ENCODE measurements at regions not wholly inside any gene's neighbourhood (a gene's known extent, or its start where the extent isn't known, plus 50 kb on each side); places are given as distances from the start of the nearest gene placed in this dataset.

GRCh38 chr2:180927030-180927686 lies 53.2 kb upstream of the UBE2E3 start:
- H3K4me3 Mint-ChIP-seq = no peak overlapping the region
- no peak for ATAC-seq
- CTCF ChIA-PET = no interaction called here

DNA sequence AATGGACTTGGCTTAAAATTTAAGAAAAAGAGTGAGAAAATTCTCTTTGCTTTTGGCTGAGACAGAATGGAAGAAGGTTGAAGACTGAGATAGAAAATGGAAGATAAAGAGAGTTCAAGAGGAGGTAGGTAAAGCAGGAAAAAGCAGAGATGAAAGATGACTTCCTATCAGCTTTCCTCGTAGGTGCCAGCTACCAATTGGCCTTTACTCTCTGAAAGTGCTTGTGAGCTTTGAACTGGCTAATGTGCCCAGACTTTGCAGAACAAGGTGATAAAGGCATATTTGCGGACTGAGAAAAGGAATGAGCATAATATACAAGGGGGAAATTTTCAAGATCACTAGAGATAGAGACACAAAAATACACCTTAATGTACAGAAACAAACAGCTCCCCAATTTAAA lies 54.7 kb upstream of the UBE2E3 start:
- Mint-ChIP-seq H3K4me3 (no peak overlapping the region), H3K27me3 (peaks cover 9% of the 10 kb centered on the region), H3K4me1 (no peaks in the 10 kb centered on the region), H3K36me3 (ENCODE audit: low read depth) (no peaks in the 10 kb centered on the region), H3K9me3 (ENCODE audit: low read depth) (no peaks in the 10 kb centered on the region), H3K27ac (no peak overlapping the region)
- intact Hi-C loops (cut with DNase I, micrococcal nuclease) = no loop called here
- ChIA-PET POLR2A (interaction anchor here (0.6 kb wide), 1 partner anchor 54 kb away, joined by 3 read pairs; no protein-coding TSS in a partner anchor), CTCF (no interaction called here)
- DNase-seq (no peak), ATAC-seq (no peak)

More at GRCh38 chr2:180927030-180927686, 53.2 kb upstream of the UBE2E3 start:
- H3K36me3 Mint-ChIP-seq (ENCODE audit: low read depth) = no peaks in the 10 kb centered on the region
- H3K9me3 Mint-ChIP-seq (ENCODE audit: low read depth) = no peaks in the 10 kb centered on the region
- DNase-seq = no peak
- no peaks in the 10 kb centered on the region for H3K4me1 Mint-ChIP-seq
- peaks cover 8% of the 10 kb centered on the region for H3K27me3 Mint-ChIP-seq
- POLR2A ChIA-PET = no interaction called here
- H3K27ac Mint-ChIP-seq = no peak overlapping the region
- intact Hi-C loops (cut with DNase I, micrococcal nuclease) = no loop called here

GRCh38 chr2:180924063-180924462 lies 56.3 kb upstream of the UBE2E3 start:
- no peaks in the 10 kb centered on the region for H3K4me1 Mint-ChIP-seq
- H3K9me3 Mint-ChIP-seq (ENCODE audit: low read depth) = no peaks in the 10 kb centered on the region
- ChIA-PET CTCF (interaction anchor here (0.6 kb wide), 1 partner anchor 895 kb away, joined by 3 read pairs; no protein-coding TSS in a partner anchor), POLR2A (no interaction called here)
- no peak overlapping the region for H3K27ac Mint-ChIP-seq
- no peaks in the 10 kb centered on the region for H3K36me3 Mint-ChIP-seq (ENCODE audit: low read depth)
- peaks cover 13% of the 10 kb centered on the region for H3K27me3 Mint-ChIP-seq
- DNase-seq (no peak), ATAC-seq (no peak)
- no peak overlapping the region for H3K4me3 Mint-ChIP-seq
- intact Hi-C loops (cut with DNase I, micrococcal nuclease) = no loop called here

DNA sequence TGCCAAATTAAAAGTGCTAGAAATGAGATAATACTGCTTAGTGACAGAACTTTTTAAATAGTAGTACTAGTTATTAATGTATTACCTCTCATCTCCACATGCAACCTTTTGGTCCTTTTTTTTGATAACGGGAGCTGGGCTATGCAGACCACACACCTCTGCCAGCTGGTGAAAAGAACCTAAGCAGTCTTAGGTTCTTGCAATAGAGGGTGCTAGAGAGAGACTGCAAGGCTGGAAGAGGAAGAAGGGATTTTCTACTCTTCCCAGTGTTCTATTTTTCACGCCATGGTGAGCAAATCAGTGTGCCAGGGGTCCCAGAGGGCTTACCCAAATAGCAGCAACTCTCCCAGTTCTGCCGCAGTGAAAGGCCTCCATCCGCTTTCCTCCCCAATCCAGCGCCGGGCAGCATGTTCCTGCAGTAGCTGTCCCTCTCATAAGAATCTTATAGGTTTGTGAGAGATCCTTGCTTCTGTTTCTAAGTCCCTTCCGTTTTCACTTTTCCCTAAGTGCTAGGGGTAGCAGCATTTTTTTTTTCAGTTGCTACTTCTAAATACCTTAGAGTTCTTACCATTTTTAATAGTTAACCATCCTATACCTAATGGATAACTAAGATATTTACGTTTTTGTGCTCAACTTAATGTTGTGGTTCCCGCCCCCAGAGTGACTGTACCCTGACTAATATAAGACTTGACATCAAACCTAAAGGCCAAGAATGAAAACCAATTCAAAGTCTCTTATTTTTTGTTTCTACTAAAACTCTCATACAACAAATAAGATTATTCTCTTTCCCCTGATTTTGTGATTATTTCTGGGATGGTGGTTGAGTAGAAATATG lies 69.4 kb upstream of the UBE2E3 start:
- intact Hi-C loops (cut with DNase I, micrococcal nuclease) = no loop called here
- Mint-ChIP-seq H3K36me3 (ENCODE audit: low read depth) (no peaks in the 10 kb centered on the region), H3K27me3 (peaks cover 6% of the 10 kb centered on the region), H3K9me3 (ENCODE audit: low read depth) (no peaks in the 10 kb centered on the region), H3K27ac (no peak overlapping the region), H3K4me3 (no peak overlapping the region), H3K4me1 (no peaks in the 10 kb centered on the region)
- no peak for ATAC-seq
- no peak for DNase-seq
- ChIA-PET CTCF (interaction anchor here (1.1 kb wide), 1 partner anchor 9 kb away, joined by 3 read pairs; no protein-coding TSS in a partner anchor), POLR2A (no interaction called here)

DNA sequence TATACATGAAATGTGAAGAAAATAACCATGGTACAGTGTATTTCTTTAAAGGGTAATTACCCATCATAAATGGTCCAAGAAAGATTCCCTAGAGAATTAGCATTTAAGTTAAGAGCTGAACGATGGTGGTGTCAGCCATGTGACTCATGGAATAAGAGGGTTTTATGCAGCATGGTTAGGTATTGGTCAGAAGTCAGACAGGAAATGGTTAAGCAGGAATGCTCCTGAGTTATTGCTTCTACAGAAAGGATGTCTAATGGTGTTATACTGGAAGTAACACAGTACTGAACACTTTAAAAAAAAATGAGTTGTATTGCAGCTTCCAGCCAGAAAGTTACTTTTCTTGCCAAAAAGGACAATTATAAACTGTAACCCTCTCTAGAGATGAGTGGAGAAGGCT lies 72.7 kb upstream of the UBE2E3 start:
- no peaks in the 10 kb centered on the region for H3K36me3 Mint-ChIP-seq (ENCODE audit: low read depth)
- H3K4me1 Mint-ChIP-seq = no peaks in the 10 kb centered on the region
- DNase-seq (no peak), ATAC-seq (no peak)
- ChIA-PET POLR2A (no interaction called here), CTCF (no interaction called here)
- H3K27ac Mint-ChIP-seq = no peak overlapping the region
- intact Hi-C loops (cut with DNase I, micrococcal nuclease) = no loop called here
- H3K9me3 Mint-ChIP-seq (ENCODE audit: low read depth) = no peaks in the 10 kb centered on the region
- no peak overlapping the region for H3K4me3 Mint-ChIP-seq
- H3K27me3 Mint-ChIP-seq = peaks cover 10% of the 10 kb centered on the region

DNA sequence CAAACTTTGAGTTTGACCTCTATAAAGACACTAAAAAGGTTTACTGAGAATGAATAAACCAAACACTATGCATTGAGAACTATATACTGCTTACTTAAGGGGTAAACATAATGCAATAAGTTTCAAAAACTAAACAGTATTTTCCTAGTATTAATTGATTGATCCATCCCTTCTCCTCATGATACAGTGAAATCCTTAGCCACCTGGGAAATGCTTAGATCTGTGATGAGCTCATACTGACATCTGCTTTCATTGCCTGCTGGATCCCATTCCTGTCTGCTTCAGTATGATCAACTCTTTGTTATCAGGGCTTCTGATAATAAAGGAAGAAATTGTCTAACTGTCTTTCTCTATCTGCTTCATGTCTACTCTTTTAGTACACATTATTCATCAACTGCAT lies 74.9 kb upstream of the UBE2E3 start:
- peaks cover 13% of the 10 kb centered on the region for H3K27me3 Mint-ChIP-seq
- H3K9me3 Mint-ChIP-seq (ENCODE audit: low read depth) = no peaks in the 10 kb centered on the region
- no peaks in the 10 kb centered on the region for H3K4me1 Mint-ChIP-seq
- POLR2A ChIA-PET = no interaction called here
- CTCF ChIA-PET = interaction anchor here (0.6 kb wide), 1 partner anchor 31 kb away, joined by 3 read pairs; no protein-coding TSS in a partner anchor
- intact Hi-C loops (cut with DNase I, micrococcal nuclease) = no loop called here
- ATAC-seq (no peak), DNase-seq (no peak)
- no peaks in the 10 kb centered on the region for H3K36me3 Mint-ChIP-seq (ENCODE audit: low read depth)
- no peak overlapping the region for H3K27ac Mint-ChIP-seq
- no peak overlapping the region for H3K4me3 Mint-ChIP-seq

DNA sequence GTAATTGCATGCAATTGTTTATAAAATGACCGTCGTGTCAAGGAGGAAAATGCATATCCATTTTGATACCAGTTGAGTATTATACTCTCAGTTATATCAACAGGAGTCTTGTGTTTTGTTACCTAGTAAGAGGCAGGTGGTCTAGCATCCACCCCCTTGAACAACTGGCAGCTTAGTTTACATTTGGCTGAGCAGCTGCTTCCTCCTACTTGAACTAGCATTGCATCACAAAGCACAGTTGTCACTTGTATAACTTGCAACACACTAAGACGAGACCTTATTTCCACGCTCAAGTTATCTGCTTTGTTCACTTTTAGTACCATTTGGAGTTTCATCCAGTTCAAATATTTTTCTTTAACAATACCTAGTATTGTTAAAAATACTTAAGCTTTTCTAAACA lies 75.4 kb upstream of the UBE2E3 start:
- H3K4me1 Mint-ChIP-seq = no peaks in the 10 kb centered on the region
- no peak overlapping the region for H3K27ac Mint-ChIP-seq
- no peaks in the 10 kb centered on the region for H3K9me3 Mint-ChIP-seq (ENCODE audit: low read depth)
- no peak for ATAC-seq
- ChIA-PET POLR2A (no interaction called here), CTCF (no interaction called here)
- H3K27me3 Mint-ChIP-seq = peaks cover 13% of the 10 kb centered on the region
- intact Hi-C loops (cut with DNase I, micrococcal nuclease) = no loop called here
- no peak overlapping the region for H3K4me3 Mint-ChIP-seq
- DNase-seq = no peak
- H3K36me3 Mint-ChIP-seq (ENCODE audit: low read depth) = no peaks in the 10 kb centered on the region

DNA sequence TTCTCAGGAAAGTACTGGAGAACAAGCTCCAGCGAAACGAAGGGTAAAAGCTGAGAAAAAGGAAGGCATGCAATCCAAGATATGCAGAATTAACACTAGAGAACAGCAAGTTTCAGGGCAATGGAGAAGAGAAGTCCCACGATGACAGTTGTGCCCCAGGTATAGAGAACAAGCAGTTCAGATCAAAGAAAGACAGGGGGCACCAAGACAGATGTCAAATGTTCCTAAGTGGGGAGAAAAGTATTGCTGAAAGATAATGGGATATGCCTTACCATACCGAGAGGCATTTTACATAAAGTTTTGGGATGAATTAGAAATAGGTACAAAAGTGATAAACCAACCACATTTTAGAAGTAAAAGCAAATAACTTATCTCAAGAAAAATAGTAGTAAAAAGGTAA lies 79.1 kb upstream of the UBE2E3 start:
- POLR2A ChIA-PET = no interaction called here
- H3K27me3 Mint-ChIP-seq = peaks cover 22% of the 10 kb centered on the region
- no peak for DNase-seq
- no peak overlapping the region for H3K4me3 Mint-ChIP-seq
- no peaks in the 10 kb centered on the region for H3K36me3 Mint-ChIP-seq (ENCODE audit: low read depth)
- no peak for ATAC-seq
- CTCF ChIA-PET = no interaction called here
- H3K9me3 Mint-ChIP-seq (ENCODE audit: low read depth) = no peaks in the 10 kb centered on the region
- H3K27ac Mint-ChIP-seq = no peak overlapping the region
- H3K4me1 Mint-ChIP-seq = no peaks in the 10 kb centered on the region
- intact Hi-C loops (cut with DNase I, micrococcal nuclease) = no loop called here

DNA sequence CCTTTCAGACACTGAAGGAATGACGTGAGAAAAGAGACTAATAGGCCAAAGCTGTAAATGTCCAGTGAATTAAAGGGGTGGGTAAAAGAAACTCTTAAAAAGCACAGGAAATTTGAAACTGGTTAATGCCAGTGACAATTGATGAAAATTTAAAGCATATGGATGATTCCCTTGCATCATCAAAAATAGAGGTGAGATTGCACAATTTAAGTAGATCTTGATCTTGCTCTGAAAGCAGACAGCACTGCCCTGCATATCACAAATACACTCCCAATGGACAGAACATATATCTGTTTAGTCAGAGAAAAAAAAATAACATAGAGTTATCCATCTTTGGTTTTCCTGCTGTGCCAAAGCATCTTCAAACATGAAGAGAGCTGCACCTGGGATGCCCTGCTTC lies 86.7 kb upstream of the UBE2E3 start:
- intact Hi-C loops (cut with DNase I, micrococcal nuclease) = no loop called here
- no peaks in the 10 kb centered on the region for H3K9me3 Mint-ChIP-seq (ENCODE audit: low read depth)
- POLR2A ChIA-PET = no interaction called here

GRCh38 chr2:180892091-180892490 lies 88.3 kb upstream of the UBE2E3 start:
- DNase-seq = no peak
- no peak for ATAC-seq
- H3K9me3 Mint-ChIP-seq (ENCODE audit: low read depth) = no peaks in the 10 kb centered on the region
- peaks cover 10% of the 10 kb centered on the region for H3K27me3 Mint-ChIP-seq
- intact Hi-C loops (cut with DNase I, micrococcal nuclease) = no loop called here
- H3K4me3 Mint-ChIP-seq = no peak overlapping the region
- no peaks in the 10 kb centered on the region for H3K36me3 Mint-ChIP-seq (ENCODE audit: low read depth)
- no peaks in the 10 kb centered on the region for H3K4me1 Mint-ChIP-seq
- CTCF ChIA-PET = no interaction called here
- POLR2A ChIA-PET = no interaction called here
- H3K27ac Mint-ChIP-seq = no peak overlapping the region

More for the DNA sequence above, 86.7 kb upstream of the UBE2E3 start:
- Mint-ChIP-seq H3K4me3 (no peak overlapping the region), H3K27me3 (peaks cover 10% of the 10 kb centered on the region), H3K4me1 (no peaks in the 10 kb centered on the region), H3K36me3 (ENCODE audit: low read depth) (no peaks in the 10 kb centered on the region), H3K27ac (no peak overlapping the region)
- CTCF ChIA-PET = no interaction called here
- ATAC-seq (no peak), DNase-seq (no peak)

- no peak overlapping the region for H3K27ac Mint-ChIP-seq
- DNase-seq (no peak), ATAC-seq (no peak)
- no peaks in the 10 kb centered on the region for H3K4me1 Mint-ChIP-seq
- POLR2A ChIA-PET = no interaction called here
- CTCF ChIA-PET = no interaction called here
- intact Hi-C loops (cut with DNase I, micrococcal nuclease) = no loop called here
- no peak overlapping the region for H3K4me3 Mint-ChIP-seq
- H3K36me3 Mint-ChIP-seq (ENCODE audit: low read depth) = no peaks in the 10 kb centered on the region
- no peaks in the 10 kb centered on the region for H3K9me3 Mint-ChIP-seq (ENCODE audit: low read depth)
- H3K27me3 Mint-ChIP-seq = peaks cover 3% of the 10 kb centered on the region
Observed at GRCh38 chr2:180891360-180891759, 89.0 kb upstream of the UBE2E3 start.

DNA sequence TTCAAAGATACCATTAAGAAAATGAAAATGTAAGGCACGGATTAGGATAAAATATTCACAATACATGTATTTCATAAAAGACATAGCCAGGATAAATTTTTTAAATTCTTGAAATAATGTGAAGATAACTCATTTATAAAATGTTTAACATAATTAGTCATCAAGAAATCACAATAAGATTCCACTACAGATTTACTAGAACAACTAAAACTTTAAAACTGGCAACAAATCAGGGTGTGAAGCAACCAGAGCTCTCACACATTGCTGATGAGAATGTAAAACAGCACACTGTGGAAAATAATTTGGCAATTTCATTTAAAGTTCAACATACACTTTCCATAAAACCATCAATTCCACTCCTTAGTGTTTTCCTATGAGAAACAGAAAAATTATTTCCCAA lies 89.6 kb upstream of the UBE2E3 start:
- H3K27ac Mint-ChIP-seq = no peak overlapping the region
- ChIA-PET POLR2A (no interaction called here), CTCF (no interaction called here)
- H3K27me3 Mint-ChIP-seq = peaks cover 2% of the 10 kb centered on the region
- H3K36me3 Mint-ChIP-seq (ENCODE audit: low read depth) = no peaks in the 10 kb centered on the region
- H3K4me1 Mint-ChIP-seq = no peaks in the 10 kb centered on the region
- ATAC-seq (no peak), DNase-seq (no peak)
- intact Hi-C loops (cut with DNase I, micrococcal nuclease) = no loop called here
- no peaks in the 10 kb centered on the region for H3K9me3 Mint-ChIP-seq (ENCODE audit: low read depth)
- no peak overlapping the region for H3K4me3 Mint-ChIP-seq
